ENCODE measurements at regions not wholly inside any gene's neighbourhood (a gene's known extent, or its start where the extent isn't known, plus 50 kb on each side); places are given as distances from the start of the nearest gene placed in this dataset.

GRCh38 chr11:116084511-116084910, 580.3 kb upstream of the CADM1 start:
- TF ChIP-seq, protein P1, sequence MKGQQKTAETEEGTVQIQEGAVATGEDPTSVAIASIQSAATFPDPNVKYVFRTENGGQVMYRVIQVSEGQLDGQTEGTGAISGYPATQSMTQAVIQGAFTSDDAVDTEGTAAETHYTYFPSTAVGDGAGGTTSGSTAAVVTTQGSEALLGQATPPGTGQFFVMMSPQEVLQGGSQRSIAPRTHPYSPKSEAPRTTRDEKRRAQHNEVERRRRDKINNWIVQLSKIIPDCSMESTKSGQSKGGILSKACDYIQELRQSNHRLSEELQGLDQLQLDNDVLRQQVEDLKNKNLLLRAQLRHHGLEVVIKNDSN (IDR thresholded peaks at IDR 0.05): no peak
- TF ChIP-seq RAD21 (IDR thresholded peaks at IDR 0.05; ENCODE audit: low read depth) (no peak), TAF1 (IDR thresholded peaks at IDR 0.05; ENCODE audit: low read depth) (no peak), YY1 (IDR thresholded peaks at IDR 0.05; ENCODE audit: low read depth) (no peak), EP300 (IDR thresholded peaks at IDR 0.05; ENCODE audit: borderline replicate concordance) (no peak), FOXM1 (IDR thresholded peaks at IDR 0.05; ENCODE audit: borderline replicate concordance, low read depth) (no peak), ZBTB7A (IDR thresholded peaks at IDR 0.05; ENCODE audit: low read depth) (no peak), TEAD4 (IDR thresholded peaks at IDR 0.05) (no peak), CREB1 (IDR thresholded peaks at IDR 0.05; ENCODE audit: low read depth) (no peak), TCF12 (IDR thresholded peaks at IDR 0.05; ENCODE audit: low read depth) (no peak), NFIC (IDR thresholded peaks at IDR 0.05) (no peak), EGR1 (IDR thresholded peaks at IDR 0.05) (no peak), CEBPB (IDR thresholded peaks at IDR 0.05) (no peak), MAX (IDR thresholded peaks at IDR 0.05) (no peak)
- TF ChIP-seq, protein P2, sequence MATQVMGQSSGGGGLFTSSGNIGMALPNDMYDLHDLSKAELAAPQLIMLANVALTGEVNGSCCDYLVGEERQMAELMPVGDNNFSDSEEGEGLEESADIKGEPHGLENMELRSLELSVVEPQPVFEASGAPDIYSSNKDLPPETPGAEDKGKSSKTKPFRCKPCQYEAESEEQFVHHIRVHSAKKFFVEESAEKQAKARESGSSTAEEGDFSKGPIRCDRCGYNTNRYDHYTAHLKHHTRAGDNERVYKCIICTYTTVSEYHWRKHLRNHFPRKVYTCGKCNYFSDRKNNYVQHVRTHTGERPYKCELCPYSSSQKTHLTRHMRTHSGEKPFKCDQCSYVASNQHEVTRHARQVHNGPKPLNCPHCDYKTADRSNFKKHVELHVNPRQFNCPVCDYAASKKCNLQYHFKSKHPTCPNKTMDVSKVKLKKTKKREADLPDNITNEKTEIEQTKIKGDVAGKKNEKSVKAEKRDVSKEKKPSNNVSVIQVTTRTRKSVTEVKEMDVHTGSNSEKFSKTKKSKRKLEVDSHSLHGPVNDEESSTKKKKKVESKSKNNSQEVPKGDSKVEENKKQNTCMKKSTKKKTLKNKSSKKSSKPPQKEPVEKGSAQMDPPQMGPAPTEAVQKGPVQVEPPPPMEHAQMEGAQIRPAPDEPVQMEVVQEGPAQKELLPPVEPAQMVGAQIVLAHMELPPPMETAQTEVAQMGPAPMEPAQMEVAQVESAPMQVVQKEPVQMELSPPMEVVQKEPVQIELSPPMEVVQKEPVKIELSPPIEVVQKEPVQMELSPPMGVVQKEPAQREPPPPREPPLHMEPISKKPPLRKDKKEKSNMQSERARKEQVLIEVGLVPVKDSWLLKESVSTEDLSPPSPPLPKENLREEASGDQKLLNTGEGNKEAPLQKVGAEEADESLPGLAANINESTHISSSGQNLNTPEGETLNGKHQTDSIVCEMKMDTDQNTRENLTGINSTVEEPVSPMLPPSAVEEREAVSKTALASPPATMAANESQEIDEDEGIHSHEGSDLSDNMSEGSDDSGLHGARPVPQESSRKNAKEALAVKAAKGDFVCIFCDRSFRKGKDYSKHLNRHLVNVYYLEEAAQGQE (IDR thresholded peaks at IDR 0.05; ENCODE audit: low read depth): no peak

DNA sequence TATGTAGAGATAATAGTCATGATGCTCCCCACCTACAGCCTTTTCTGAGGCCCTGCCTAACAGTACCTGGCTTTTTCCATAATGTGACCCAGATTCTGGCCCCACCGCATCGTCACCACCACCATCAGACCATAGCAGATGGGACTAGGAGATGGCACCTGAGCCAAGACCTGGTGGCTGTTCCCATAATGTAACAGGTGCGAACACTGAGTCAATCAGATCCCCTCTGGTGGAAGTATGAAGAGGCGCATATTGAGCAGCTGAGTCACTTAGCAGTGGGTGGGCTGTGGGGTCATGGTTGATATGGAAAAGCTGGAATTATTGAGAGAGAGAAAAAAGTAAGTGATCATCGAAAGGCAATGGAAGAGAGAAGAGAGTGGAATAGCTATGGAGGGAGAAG, 578.0 kb upstream of the CADM1 start:
- TF ChIP-seq EP300 (IDR thresholded peaks at IDR 0.05; ENCODE audit: borderline replicate concordance) (no peak), FOXM1 (IDR thresholded peaks at IDR 0.05; ENCODE audit: borderline replicate concordance, low read depth) (no peak), TCF12 (IDR thresholded peaks at IDR 0.05; ENCODE audit: low read depth) (no peak), CEBPB (IDR thresholded peaks at IDR 0.05) (no peak), ZBTB7A (IDR thresholded peaks at IDR 0.05; ENCODE audit: low read depth) (no peak), CREB1 (IDR thresholded peaks at IDR 0.05; ENCODE audit: low read depth) (no peak), RAD21 (IDR thresholded peaks at IDR 0.05; ENCODE audit: low read depth) (no peak), MAX (IDR thresholded peaks at IDR 0.05) (no peak), TAF1 (IDR thresholded peaks at IDR 0.05; ENCODE audit: low read depth) (no peak), NFIC (IDR thresholded peaks at IDR 0.05) (no peak), TEAD4 (IDR thresholded peaks at IDR 0.05) (no peak), YY1 (IDR thresholded peaks at IDR 0.05; ENCODE audit: low read depth) (no peak)
- TF ChIP-seq, protein P1 (IDR thresholded peaks at IDR 0.05): no peak
- TF ChIP-seq, protein P2 (IDR thresholded peaks at IDR 0.05; ENCODE audit: low read depth): no peak

GRCh38 chr11:116079580-116079979, 575.4 kb upstream of the CADM1 start:
- TF ChIP-seq NFIC (IDR thresholded peaks at IDR 0.05) (no peak), TEAD4 (IDR thresholded peaks at IDR 0.05) (no peak), TCF12 (IDR thresholded peaks at IDR 0.05; ENCODE audit: low read depth) (no peak), TAF1 (IDR thresholded peaks at IDR 0.05; ENCODE audit: low read depth) (no peak), EGR1 (IDR thresholded peaks at IDR 0.05) (no peak)

- TF ChIP-seq RAD21 (IDR thresholded peaks at IDR 0.05; ENCODE audit: low read depth): peak; percentile 20; the same call in 1 of the 2 replicates
- no peak for TF ChIP-seq FOXM1 (IDR thresholded peaks at IDR 0.05; ENCODE audit: borderline replicate concordance, low read depth)
- TF ChIP-seq MAX (IDR thresholded peaks at IDR 0.05): no peak
Observed at GRCh38 chr11:116078101-116078591, 573.9 kb upstream of the CADM1 start.

GRCh38 chr11:116077092-116077491, 572.9 kb upstream of the CADM1 start:
- no peak for TF ChIP-seq CREB1 (IDR thresholded peaks at IDR 0.05; ENCODE audit: low read depth)
- TF ChIP-seq TCF12 (IDR thresholded peaks at IDR 0.05; ENCODE audit: low read depth): no peak
- no peak for TF ChIP-seq RAD21 (IDR thresholded peaks at IDR 0.05; ENCODE audit: low read depth)
- TF ChIP-seq MAX (IDR thresholded peaks at IDR 0.05): no peak
- TF ChIP-seq, protein P1 (IDR thresholded peaks at IDR 0.05): no peak
- TF ChIP-seq EGR1 (IDR thresholded peaks at IDR 0.05): no peak
- TF ChIP-seq FOXM1 (IDR thresholded peaks at IDR 0.05; ENCODE audit: borderline replicate concordance, low read depth): no peak
- TF ChIP-seq EP300 (IDR thresholded peaks at IDR 0.05; ENCODE audit: borderline replicate concordance): no peak
- TF ChIP-seq ZBTB7A (IDR thresholded peaks at IDR 0.05; ENCODE audit: low read depth): no peak
- no peak for TF ChIP-seq CEBPB (IDR thresholded peaks at IDR 0.05)
- TF ChIP-seq TEAD4 (IDR thresholded peaks at IDR 0.05): no peak
- TF ChIP-seq, protein P2 (IDR thresholded peaks at IDR 0.05; ENCODE audit: low read depth): no peak
- no peak for TF ChIP-seq YY1 (IDR thresholded peaks at IDR 0.05; ENCODE audit: low read depth)
- no peak for TF ChIP-seq TAF1 (IDR thresholded peaks at IDR 0.05; ENCODE audit: low read depth)
- TF ChIP-seq NFIC (IDR thresholded peaks at IDR 0.05): no peak

Data from Ishikawa (cell line).